Parathyroid adenoma (tissue), 2 donors: ENCODE measurements at regions not wholly inside any gene's neighbourhood (a gene's known extent, or its start where the extent isn't known, plus 50 kb on each side); places are given as distances from the start of the nearest gene placed in this dataset.
"Not testable (repeated sequence)": the region's sequence is repeated elsewhere in the genome, so short reads cannot be mapped to it uniquely, and the experiment has no call there.

Experiments used
- H2AFZ ChIP-seq: fragments of 300-600 bp; sonication (generic); one replicate; pipeline ENCODE4 v1.7.0; 2017; ENCODE audit warnings: antibody characterized with exemption, mild to moderate bottlenecking
- H3K27ac ChIP-seq: fragments of 300-600 bp; sonication (generic); one replicate; pipeline ENCODE4 v1.7.0; 2017
- H3K27me3 ChIP-seq: fragments of 300-600 bp; sonication (generic); one replicate; pipeline ENCODE4 v1.7.0; 2017; ENCODE audit warnings: low read length; ENCODE audit not compliant: control insufficient read depth, insufficient read depth
- H3K36me3 ChIP-seq: fragments of 300-600 bp; sonication (generic); one replicate; pipeline ENCODE4 v1.7.0; 2017; ENCODE audit warnings: low read length; ENCODE audit not compliant: control insufficient read depth, insufficient read depth
- H3K4me1 ChIP-seq: fragments of 300-600 bp; sonication (generic); one replicate; pipeline ENCODE4 v1.7.0; 2017; ENCODE audit warnings: control low read depth
- H3K4me2 ChIP-seq: fragments of 300-600 bp; sonication (generic); one replicate; pipeline ENCODE4 v1.7.0; 2017; ENCODE audit warnings: low read length
- H3K4me3 ChIP-seq: fragments of 300-600 bp; sonication (generic); one replicate; pipeline ENCODE4 v1.7.0; 2017; ENCODE audit warnings: low read depth, low read length
- H3K79me2 ChIP-seq: fragments of 300-600 bp; sonication (generic); one replicate; pipeline ENCODE4 v1.7.0; 2017; ENCODE audit warnings: control low read depth
- H3K9ac ChIP-seq: fragments of 300-600 bp; sonication (generic); one replicate; pipeline ENCODE4 v1.7.0; 2017; ENCODE audit warnings: mild to moderate bottlenecking
- H3K9me3 ChIP-seq: fragments of 300-600 bp; sonication (generic); one replicate; pipeline ENCODE4 v1.7.0; 2017; ENCODE audit warnings: low read length; ENCODE audit not compliant: control insufficient read depth
- CTCF ChIP-seq: fragments of 300-600 bp; sonication (generic); IDR thresholded peaks from one replicate; pipeline ENCODE4 v1.7.0; 2017; ENCODE audit warnings: antibody characterized with exemption, mild to moderate bottlenecking
- donor health status: primary hyperparathyroidism.

DNA sequence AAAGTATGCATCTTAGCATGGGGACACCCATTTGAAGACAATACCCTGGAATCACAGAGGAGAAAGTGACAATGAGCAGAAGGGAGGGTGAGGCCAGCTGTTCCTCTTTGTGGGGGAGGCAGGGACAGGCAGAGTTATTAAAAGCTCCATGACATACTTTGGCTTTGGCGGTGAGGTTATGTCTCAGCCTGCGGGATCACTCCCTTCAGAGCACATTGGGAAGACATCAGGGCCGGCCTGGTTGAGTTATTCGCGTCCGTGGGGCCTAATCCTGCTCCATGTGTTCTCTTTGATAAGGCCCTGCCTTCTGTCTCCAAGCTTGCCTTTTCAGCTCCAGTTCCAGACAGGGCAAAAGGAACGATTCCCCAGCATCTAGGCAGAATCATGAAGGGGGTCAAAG lies 98.8 kb upstream of the NTF3 start:
- Histone ChIP-seq H3K4me2 (no peak overlapping the region), H2AFZ (no peak overlapping the region), H3K9ac (no peak overlapping the region), H3K4me3 (no peak overlapping the region), H3K36me3 (no peaks in the 10 kb centered on the region), H3K9me3 (no peaks in the 10 kb centered on the region), H3K27ac (no peak overlapping the region), H3K79me2 (no peaks in the 10 kb centered on the region), H3K4me1 (no peaks in the 10 kb centered on the region), H3K27me3 (no peaks in the 10 kb centered on the region)
- TF ChIP-seq CTCF = no peak

- no peak overlapping the region for H3K4me3 ChIP-seq
- H3K36me3 ChIP-seq = no peaks in the 10 kb centered on the region
- H3K9ac ChIP-seq = no peak overlapping the region
- TF ChIP-seq CTCF = no peak
- H3K79me2 ChIP-seq = no peaks in the 10 kb centered on the region
- H3K9me3 ChIP-seq = no peaks in the 10 kb centered on the region
- no peak overlapping the region for H3K27ac ChIP-seq
- H3K27me3 ChIP-seq = no peaks in the 10 kb centered on the region
- no peak overlapping the region for H3K4me2 ChIP-seq
- no peak overlapping the region for H2AFZ ChIP-seq
- H3K4me1 ChIP-seq = no peaks in the 10 kb centered on the region
Measured at GRCh38 chr12:5335069-5335468, 96.8 kb upstream of the NTF3 start.

DNA sequence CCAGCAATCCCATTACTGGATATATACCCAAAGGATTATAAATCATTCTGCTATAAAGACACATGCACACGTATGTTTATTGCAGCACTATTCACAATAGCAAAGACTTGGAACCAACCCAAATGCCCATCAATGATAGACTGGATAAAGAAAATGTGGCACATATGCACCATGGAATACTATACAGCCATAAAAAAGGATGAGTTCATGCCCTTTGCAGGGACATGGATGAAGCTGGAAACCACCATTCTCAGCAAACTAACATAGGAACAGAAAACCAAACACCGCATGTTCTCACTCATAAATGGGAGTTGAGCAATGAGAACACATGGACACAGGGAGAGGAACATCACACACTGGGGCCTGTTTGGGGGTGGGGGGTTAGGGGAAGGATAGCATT lies 90.8 kb upstream of the NTF3 start:
- H3K4me1 ChIP-seq, H3K27ac ChIP-seq, H3K36me3 ChIP-seq, H3K9me3 ChIP-seq, H3K4me3 ChIP-seq, H3K79me2 ChIP-seq, H3K27me3 ChIP-seq, H3K4me2 ChIP-seq, H3K9ac ChIP-seq, H2AFZ ChIP-seq: not testable (repeated sequence)

DNA sequence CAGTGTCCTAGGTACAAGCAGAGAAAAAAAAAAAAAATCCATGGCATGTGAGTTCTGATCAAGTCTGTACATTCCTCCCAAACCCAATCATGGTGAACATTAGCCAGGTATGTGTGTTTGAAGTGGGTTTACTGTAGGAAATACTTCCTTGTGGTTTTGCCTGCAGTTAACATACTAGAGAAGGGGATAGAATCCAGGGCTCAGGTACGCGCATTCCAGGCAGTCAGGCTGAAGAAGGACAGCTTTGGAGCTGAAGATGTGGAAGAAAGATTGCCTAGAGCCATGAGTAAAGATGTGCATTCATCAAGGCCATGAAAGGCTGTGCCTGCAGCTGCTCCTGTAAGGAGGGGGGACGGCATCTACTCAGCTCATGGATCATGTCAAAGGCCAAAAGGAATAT lies 88.2 kb upstream of the NTF3 start:
- Histone ChIP-seq H3K36me3 (no peaks in the 10 kb centered on the region), H3K4me1 (no peaks in the 10 kb centered on the region), H3K79me2 (no peaks in the 10 kb centered on the region), H3K27ac (no peak overlapping the region), H3K4me3 (no peak overlapping the region), H2AFZ (no peak overlapping the region), H3K4me2 (no peak overlapping the region), H3K9me3 (no peaks in the 10 kb centered on the region), H3K9ac (no peak overlapping the region), H3K27me3 (no peaks in the 10 kb centered on the region)
- no peak for TF ChIP-seq CTCF

- Histone ChIP-seq H3K4me1 (no peaks in the 10 kb centered on the region), H3K27me3 (no peaks in the 10 kb centered on the region), H3K27ac (no peak overlapping the region), H2AFZ (no peak overlapping the region), H3K4me2 (no peak overlapping the region), H3K9me3 (no peaks in the 10 kb centered on the region), H3K9ac (no peak overlapping the region), H3K36me3 (no peaks in the 10 kb centered on the region), H3K79me2 (no peaks in the 10 kb centered on the region), H3K4me3 (no peak overlapping the region)
- TF ChIP-seq CTCF = no peak
Measured at GRCh38 chr12:5344131-5344530, 87.8 kb upstream of the NTF3 start.
